MG63 (cell line): ENCODE measurements at regions not wholly inside any gene's neighbourhood (a gene's known extent, or its start where the extent isn't known, plus 50 kb on each side); places are given as distances from the start of the nearest gene placed in this dataset.
"Not testable (repeated sequence)": the region's sequence is repeated elsewhere in the genome, so short reads cannot be mapped to it uniquely, and the experiment has no call there.

Experiments used
- DNase-seq: peaks from one replicate; pipeline ENCODE4 v3.0.0-alpha.2; 2020
- H3K27me3 ChIP-seq: fragments of 250-450 bp; sonication (Bioruptor Pico); 2 replicates; pipeline ENCODE4 v1.5.1; 2020; ENCODE audit warnings: mild to moderate bottlenecking, moderate library complexity
- H3K36me3 ChIP-seq: fragments of 250-450 bp; sonication (Bioruptor Pico); 2 replicates; pipeline ENCODE4 v1.5.1; 2020; ENCODE audit warnings: mild to moderate bottlenecking, moderate library complexity
- H3K4me3 ChIP-seq: fragments of 250-450 bp; sonication (Bioruptor Pico); 2 replicates; pipeline ENCODE4 v1.5.1; 2020; ENCODE audit warnings: mild to moderate bottlenecking, moderate library complexity
- H3K9me3 ChIP-seq: fragments of 250-450 bp; sonication (Bioruptor Pico); 2 replicates; pipeline ENCODE4 v1.5.1; 2020; ENCODE audit warnings: mild to moderate bottlenecking, moderate library complexity

DNA sequence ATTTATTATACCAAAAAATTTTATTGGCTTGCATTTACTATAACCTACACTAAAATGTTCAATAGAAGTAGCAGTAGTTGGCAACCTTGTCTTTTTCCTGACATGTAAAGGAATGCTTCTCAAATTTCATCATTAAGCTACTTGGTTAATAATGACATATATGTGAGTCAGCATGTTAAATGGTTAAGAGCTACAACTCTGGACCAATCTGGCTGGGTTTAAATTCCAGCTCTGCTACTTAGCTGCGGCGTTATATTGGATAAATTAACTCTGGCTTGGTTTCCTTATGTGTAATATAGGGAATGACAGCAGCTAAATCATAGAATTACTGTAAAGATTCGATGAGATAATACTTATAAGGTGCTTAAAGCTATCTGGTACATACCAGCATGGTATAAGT is 53.7 kb upstream of the OTOGL start:
- Histone ChIP-seq H3K4me3 (no peak overlapping the region), H3K36me3 (no peaks in the 10 kb centered on the region), H3K9me3 (no peaks in the 10 kb centered on the region; the same call in 1 of the 2 replicates), H3K27me3 (no peaks in the 10 kb centered on the region)
- peak; percentile 18 for DNase-seq

DNA sequence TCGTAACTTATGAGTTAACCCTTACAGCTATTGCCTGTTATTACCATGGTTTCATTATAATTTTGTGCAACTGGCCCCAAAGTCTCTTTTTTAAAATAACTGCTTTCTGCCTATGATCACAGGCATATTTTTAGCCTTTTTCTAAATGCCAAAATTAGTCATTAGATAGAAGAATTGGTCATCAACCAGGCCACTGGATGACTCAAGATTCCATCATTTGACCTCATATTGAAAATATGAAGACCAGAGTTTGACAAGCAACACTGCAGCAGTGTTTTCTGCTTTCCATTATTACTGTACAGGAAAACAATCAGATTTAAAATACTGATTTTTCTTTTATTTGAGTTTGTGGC is 54.7 kb upstream of the OTOGL start:
- Histone ChIP-seq H3K4me3 (no peak overlapping the region), H3K36me3 (no peaks in the 10 kb centered on the region), H3K9me3 (no peaks in the 10 kb centered on the region; the same call in 1 of the 2 replicates), H3K27me3 (no peaks in the 10 kb centered on the region)
- DNase-seq, result peak; percentile 37

DNA sequence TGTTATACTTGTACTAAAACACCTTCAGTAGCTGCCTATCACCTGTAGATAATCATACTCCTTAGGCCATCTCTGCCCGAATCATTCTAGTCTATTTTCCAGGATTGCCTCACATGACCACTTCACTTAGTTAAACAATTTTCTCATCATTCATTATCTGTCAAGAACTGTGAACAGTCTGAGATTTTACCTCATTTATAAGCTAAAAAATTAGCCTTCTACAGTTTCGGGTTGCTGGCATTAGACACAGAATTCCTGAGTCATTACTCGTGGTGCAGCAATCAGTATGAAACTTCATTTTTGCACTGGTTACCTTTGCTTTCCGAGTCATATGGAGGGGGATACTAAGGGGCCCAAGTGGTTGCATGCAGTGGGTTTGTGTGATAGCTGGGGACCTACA is 57.6 kb upstream of the OTOGL start:
- Histone ChIP-seq H3K36me3 (no peaks in the 10 kb centered on the region), H3K27me3 (no peaks in the 10 kb centered on the region), H3K4me3 (no peak overlapping the region), H3K9me3 (0 out of 2 replicates have a peak, but pooled peaks cover 2% of the 10 kb centered on the region)
- peak; percentile 27 for DNase-seq

DNA sequence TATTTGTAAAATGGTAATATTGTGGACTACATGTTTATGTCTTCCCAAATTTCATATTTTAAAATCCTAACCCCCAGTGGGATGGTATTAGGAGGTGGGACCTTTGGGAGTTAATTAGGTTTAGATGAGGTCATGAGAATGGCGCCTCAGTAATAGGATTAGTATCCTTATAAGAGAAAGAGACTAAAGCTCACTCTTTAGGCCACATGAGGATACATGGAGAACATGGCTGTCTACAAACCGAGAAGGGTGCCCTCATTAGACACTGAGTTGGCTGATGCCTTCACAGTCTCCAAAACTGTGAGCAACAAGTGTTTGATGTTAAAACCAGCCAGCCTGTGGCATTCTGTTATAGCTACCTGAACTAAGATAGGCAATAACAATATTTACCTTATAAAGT is 58.3 kb upstream of the OTOGL start:
- no peaks in the 10 kb centered on the region for H3K27me3 ChIP-seq
- peaks cover 6% of the 10 kb centered on the region; the same call in 1 of the 2 replicates for H3K9me3 ChIP-seq
- no peak overlapping the region for H3K4me3 ChIP-seq
- H3K36me3 ChIP-seq, result no peaks in the 10 kb centered on the region
- no peak for DNase-seq

DNA sequence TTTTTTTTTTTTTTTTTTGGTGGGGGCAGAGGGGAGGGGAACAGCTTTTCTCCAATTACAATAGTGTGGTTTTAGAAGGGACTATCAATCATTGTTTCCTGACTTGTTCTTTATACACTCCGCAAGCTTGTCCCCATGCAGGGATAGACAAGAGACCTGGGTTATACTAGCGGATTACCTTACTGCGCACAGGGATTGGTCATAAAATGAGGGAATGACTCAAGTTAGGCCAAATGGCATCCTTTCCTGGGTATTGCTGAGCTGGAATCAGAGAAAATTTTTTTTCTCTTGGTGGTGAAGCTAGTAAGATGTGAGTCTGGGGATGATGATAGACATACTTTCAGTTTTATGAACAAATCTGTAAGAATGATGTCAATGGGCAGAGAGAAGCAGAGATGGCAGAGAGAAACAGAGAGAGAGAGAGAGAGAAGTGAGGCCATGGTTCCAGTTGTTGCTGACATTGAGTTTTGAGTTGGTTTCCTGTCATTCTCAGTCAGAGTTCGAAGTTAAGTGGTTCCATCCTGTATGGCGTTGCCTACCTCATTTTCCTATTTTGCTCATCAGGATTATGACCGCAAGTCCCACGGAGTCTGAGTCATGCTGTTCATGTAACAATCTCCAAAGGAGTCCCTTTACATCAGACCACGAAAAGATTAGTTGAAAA is 59.1 kb upstream of the OTOGL start:
- no peaks in the 10 kb centered on the region for H3K27me3 ChIP-seq
- DNase-seq, result no peak
- H3K36me3 ChIP-seq, result no peaks in the 10 kb centered on the region
- H3K4me3 ChIP-seq, result no peak overlapping the region
- peaks cover 6% of the 10 kb centered on the region; the same call in 1 of the 2 replicates for H3K9me3 ChIP-seq

DNA sequence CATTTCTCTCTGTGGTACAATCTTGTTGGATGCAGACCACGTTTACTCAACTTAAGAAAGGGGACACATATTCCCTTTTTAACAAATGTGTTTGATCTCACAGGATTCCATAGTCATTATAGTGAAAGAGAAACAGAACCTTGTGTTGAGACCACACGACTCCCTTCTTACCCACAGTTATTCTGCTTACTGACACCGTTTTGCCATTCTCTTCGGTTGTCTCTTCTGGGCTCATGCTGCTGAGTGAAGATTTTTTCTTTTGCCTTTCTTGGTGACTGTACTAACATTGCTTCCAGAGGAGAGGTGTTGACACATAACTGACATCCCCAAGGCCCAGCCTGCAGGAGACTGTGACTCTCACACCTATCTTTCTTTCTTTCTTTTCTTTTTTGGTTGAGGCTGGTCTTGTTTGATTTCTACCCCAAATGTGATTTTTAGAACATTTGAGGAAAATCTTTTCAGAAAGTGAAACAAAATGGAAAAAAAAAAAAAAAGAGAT is 61.2 kb upstream of the OTOGL start:
- Histone ChIP-seq H3K4me3 (no peak overlapping the region), H3K27me3 (no peaks in the 10 kb centered on the region), H3K36me3 (no peaks in the 10 kb centered on the region), H3K9me3 (peaks cover 6% of the 10 kb centered on the region; the same call in 1 of the 2 replicates)
- no peak for DNase-seq

DNA sequence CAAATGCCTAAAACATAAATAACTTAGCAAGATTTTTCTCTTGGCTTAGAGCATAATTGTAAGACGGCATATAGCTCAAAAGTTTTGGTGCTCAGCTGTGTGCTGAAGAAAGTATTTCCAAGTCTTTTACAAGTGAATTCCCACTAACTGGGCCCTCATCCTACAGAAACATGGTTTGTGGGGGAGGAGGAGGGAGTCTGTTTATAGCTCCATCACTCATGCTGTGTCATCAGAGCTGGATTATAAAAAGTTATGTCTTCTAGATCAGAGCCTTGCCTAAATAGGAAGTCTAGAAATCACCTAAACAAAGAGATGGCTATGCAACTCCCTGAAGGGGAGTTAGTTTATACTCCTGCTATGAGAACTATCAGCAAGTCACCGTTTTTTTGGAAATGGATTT is 65.9 kb upstream of the OTOGL start:
- Histone ChIP-seq H3K4me3 (no peak overlapping the region), H3K27me3 (no peaks in the 10 kb centered on the region), H3K36me3 (no peaks in the 10 kb centered on the region), H3K9me3 (peaks cover 6% of the 10 kb centered on the region; the same call in 1 of the 2 replicates)
- DNase-seq, result peak; percentile 68

DNA sequence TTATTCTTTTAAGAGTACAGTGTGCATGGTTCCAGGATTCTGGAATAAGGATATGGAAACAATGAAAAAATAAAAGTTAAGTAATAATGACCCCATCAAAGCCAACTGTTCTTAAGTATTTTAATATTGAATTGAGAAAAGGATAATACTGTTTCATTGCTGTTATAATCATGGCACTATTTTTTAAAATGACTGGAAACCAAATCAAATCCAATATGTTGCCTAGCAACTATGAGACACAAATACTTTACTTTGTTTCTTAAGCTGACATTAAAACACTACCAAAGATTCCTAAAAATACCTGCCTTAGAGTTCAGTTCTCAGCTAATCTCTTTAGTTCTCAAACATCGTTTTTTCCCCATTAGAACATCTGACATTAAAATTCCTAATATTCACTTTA is 66.4 kb upstream of the OTOGL start:
- DNase-seq, result no peak
- Histone ChIP-seq H3K4me3 (no peak overlapping the region), H3K36me3 (no peaks in the 10 kb centered on the region), H3K27me3 (no peaks in the 10 kb centered on the region), H3K9me3 (peaks cover 6% of the 10 kb centered on the region; the same call in 1 of the 2 replicates)

DNA sequence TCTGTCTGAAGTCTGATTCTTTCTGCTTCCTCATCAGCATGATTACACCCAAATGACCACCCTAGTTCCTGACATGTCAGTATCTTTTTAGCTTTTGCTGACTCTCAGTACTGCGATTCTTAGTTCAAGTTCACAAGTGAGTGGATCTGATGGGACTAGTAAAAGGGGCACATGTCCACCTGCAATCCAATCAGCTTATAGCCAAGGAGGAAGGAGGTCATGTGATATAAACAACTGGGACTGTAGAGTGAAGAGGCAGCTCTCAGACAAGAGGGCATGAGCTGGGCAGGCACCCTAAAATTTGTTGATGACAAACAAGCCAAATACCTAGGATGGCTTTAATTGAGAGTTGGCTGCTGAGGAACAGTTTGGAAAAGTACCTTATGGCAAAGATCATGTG is 68.1 kb upstream of the OTOGL start:
- no peaks in the 10 kb centered on the region for H3K36me3 ChIP-seq
- DNase-seq, result no peak
- no peak overlapping the region for H3K4me3 ChIP-seq
- H3K9me3 ChIP-seq, result no peaks in the 10 kb centered on the region
- H3K27me3 ChIP-seq, result no peaks in the 10 kb centered on the region

DNA sequence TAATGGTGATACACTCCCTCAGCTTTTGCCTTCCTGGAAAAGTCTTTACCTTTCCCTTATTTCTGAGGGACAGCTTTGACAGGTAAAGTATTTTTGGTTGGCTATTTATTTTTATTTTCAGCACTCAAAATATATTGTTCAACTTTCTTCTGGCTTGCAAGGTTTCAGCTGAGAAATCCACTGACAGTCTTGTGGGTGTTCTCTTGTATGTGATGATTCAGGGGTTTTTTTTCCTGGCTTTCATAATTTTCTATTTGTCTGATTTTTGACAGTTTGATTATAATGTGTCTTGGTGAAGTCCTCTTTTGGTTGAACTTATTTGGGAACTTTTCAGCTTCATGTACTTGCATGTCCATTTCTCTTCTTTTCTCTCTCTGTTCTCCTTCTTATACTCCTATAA is 73.7 kb upstream of the OTOGL start:
- Histone ChIP-seq H3K4me3 (no peak overlapping the region), H3K36me3 (no peaks in the 10 kb centered on the region), H3K27me3 (no peaks in the 10 kb centered on the region), H3K9me3 (peaks cover 8% of the 10 kb centered on the region; the same call in 1 of the 2 replicates)
- no peak for DNase-seq

DNA sequence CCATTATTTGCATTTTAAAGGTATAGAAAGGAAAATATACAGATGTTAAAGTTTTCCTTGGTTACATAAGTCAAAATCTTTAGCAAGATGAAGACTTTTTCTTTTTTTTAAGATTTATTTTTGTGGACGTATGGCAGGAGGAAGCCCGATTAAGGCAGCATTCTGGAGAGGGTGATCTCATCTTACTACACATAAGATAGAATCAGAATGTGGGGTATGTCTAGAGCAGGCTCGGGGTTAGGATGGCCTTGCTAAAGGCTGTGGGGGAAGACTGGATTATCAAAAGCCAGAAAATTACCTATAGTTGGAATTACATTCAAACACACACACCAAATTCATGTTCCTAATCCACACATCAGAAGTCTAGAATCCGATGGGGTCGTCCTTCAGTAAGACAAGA is 79.6 kb upstream of the OTOGL start:
- no peaks in the 10 kb centered on the region; the same call in 1 of the 2 replicates for H3K9me3 ChIP-seq
- H3K4me3 ChIP-seq, result no peak overlapping the region
- DNase-seq, result no peak
- H3K36me3 ChIP-seq, result no peaks in the 10 kb centered on the region
- no peaks in the 10 kb centered on the region for H3K27me3 ChIP-seq

DNA sequence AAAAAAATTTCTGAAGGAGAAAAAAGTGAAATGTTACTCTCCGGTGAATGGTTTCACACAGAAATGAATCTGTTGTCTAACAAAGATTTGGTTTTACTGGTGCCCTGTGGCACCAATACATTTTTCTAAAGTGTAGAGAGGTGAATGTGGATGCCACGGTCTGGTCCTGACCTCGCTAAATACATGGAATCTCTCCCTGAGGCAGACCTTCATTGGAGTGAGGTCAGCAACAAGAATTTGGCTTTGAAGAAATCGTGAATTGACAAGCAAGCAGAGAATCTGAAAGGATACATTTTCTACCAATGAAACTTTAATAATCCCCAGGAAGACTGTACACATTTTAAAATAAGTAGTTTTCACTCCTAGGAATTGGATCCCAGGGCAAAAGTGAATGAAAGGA is 81.2 kb upstream of the OTOGL start:
- Histone ChIP-seq H3K27me3 (no peaks in the 10 kb centered on the region), H3K9me3 (no peaks in the 10 kb centered on the region; the same call in 1 of the 2 replicates), H3K36me3 (no peaks in the 10 kb centered on the region), H3K4me3 (no peak overlapping the region)
- no peak for DNase-seq

DNA sequence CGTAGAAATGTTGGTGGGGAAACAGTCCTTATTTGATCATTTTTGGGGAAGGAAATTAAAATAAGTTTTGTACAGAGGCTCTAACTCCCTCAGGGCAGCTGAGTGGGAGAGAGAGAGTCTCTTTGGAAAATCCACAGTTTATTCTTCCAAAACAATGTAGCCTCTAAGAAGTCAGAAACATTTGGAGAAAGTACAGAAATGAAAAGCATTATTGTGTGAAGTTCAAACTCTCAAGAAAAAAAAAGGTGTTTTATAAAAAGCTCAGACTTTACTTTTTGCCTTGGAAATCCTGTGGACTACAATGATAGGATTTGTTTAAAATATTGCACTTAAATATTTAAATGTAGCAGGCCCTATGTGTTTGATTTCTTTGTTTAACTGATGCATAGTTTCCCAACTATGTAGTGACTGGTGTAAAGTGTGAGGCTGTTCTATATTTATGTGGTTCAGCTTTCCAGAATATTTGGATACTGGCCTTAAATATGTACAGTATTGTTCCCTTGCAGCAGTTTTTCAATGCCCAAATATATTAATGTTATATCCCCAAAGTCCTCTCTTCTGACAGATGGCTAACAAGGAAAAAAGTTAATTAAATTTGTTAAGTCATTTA is 82.0 kb upstream of the OTOGL start:
- Histone ChIP-seq H3K9me3 (no peaks in the 10 kb centered on the region; the same call in 1 of the 2 replicates), H3K27me3 (no peaks in the 10 kb centered on the region), H3K36me3 (no peaks in the 10 kb centered on the region), H3K4me3 (no peak overlapping the region)
- no peak for DNase-seq

DNA sequence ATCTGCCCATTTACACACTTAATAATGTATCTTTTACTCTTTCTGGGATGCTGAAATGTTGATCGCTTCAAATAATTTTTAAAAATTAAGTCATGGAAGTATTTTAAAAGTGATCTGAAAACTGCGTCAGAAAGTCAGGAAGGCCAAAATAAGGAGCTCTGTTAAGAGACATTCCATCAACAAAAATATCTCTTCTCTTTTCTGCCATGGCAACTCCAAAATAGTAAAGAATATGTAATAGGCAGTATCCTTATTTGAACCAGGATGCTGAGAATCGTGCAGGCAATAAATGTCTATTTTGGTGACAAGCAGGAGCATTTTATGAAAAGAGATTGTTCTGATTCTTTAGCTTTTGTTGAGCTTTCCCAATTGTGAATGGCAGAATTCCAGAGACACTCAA is 81.8 kb upstream of the PPP1R12A start:
- no peak for DNase-seq
- Histone ChIP-seq H3K9me3 (peaks cover under 1% of the 10 kb centered on the region; the same call in 1 of the 2 replicates), H3K27me3 (no peaks in the 10 kb centered on the region), H3K4me3 (no peak overlapping the region), H3K36me3 (no peaks in the 10 kb centered on the region)

DNA sequence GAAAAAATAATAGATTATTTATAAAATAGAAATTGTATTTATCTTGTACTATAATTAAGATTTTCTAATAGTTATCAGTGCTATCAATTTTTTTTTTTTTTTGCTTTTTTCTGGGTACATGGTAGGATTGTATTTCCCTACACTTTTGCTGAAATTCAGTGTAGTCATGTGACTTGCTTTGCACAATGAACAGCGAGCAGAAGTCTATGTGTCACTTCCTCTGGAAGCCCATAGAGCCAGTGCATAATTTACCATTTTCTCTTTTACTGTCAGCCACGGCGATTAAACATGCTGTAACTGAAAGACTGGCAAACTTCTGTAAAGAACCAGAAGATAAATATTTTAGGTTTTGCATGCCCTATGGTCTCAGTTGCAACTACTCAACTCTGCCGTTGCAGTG is 80.8 kb upstream of the PPP1R12A start:
- DNase-seq, result no peak
- H3K4me3 ChIP-seq, result no peak overlapping the region
- H3K27me3 ChIP-seq, result no peaks in the 10 kb centered on the region
- H3K9me3 ChIP-seq, result peaks cover 4% of the 10 kb centered on the region; the same call in 1 of the 2 replicates
- H3K36me3 ChIP-seq, result no peaks in the 10 kb centered on the region

DNA sequence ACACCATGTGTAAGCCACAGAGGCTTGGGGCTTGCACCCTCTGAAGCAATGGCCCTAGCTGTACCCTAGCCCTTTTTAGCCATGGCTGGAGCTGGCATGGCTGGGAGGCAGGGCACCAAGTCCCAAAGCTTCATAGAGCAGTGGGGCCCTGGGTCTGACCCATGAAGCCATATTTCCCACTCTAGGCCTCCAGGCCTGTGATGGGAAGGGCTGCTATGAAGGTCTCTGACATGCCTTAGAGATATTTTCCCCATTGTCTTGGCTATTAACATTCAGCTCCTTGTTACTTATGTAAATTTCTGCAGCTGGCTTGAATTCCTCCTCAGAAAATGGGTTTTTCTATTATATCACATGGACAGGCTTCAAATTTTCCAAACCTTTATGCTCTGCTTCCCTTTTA is 68.8 kb upstream of the PPP1R12A start:
- H3K9me3 ChIP-seq, DNase-seq, H3K36me3 ChIP-seq, H3K4me3 ChIP-seq, H3K27me3 ChIP-seq: not testable (repeated sequence)

DNA sequence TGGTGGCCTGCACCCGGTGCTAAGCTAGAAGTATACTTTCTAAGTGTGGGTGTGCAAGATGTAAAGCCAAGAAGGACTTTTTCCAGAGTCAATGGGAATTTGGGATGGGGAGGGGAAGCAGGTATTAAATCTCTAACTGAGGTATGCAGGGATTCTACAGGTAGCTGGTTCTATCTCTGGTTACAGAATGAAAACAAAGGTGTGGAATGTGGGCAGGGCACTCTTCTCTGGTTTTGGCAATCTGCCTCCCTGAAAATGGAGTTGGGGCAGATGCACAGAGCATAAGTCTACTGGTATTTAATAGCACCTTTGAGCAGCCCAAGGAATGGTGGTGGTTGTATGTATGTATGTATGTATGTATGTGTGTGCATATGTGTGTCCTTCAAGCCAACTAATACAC is 66.7 kb upstream of the PPP1R12A start:
- Histone ChIP-seq H3K4me3 (no peak overlapping the region), H3K36me3 (no peaks in the 10 kb centered on the region), H3K9me3 (no peaks in the 10 kb centered on the region), H3K27me3 (no peaks in the 10 kb centered on the region)
- no peak for DNase-seq

DNA sequence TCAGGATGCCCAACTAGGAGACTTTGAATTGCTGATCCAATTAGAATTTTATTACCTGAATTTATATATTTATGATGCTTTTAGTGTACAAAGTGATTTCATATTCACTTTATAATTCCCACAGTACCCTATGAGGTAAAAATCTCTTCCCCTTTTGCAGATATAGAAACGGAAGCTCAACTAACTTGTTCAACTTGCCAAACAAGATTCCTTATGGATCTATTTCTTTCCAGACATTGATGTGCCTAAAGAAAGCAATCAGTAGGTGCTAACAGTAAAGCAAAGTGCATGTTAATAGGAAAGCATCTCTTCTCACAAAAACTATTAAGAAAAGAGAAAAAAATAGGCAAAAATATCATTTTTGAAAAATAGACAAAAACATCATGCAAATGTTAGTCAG is 65.9 kb upstream of the PPP1R12A start:
- H3K4me3 ChIP-seq, result no peak overlapping the region
- no peak for DNase-seq
- H3K27me3 ChIP-seq, result no peaks in the 10 kb centered on the region
- H3K9me3 ChIP-seq, result no peaks in the 10 kb centered on the region
- H3K36me3 ChIP-seq, result no peaks in the 10 kb centered on the region
